Subcutaneous abdominal adipose tissue (tissue), 5 donors: ENCODE measurements at regions not wholly inside any gene's neighbourhood (a gene's known extent, or its start where the extent isn't known, plus 50 kb on each side); places are given as distances from the start of the nearest gene placed in this dataset.

Source experiments
- H3K27ac ChIP-seq: one replicate; pipeline ENCODE4 v1.7.0; 2013; ENCODE audit warnings: low read depth, mild to moderate bottlenecking, inconsistent platforms, low read length, moderate library complexity
- H3K27me3 ChIP-seq, 5 donors: one replicate each; pipeline ENCODE4 v1.7.0; 2013; ENCODE audit warnings: low read length in 5 of 5, inconsistent platforms in 1 of 5; ENCODE audit not compliant: control insufficient read depth in 5 of 5, insufficient read depth in 4 of 5
- H3K36me3 ChIP-seq, 5 donors: one replicate each; pipeline ENCODE4 v1.7.0; 2013; ENCODE audit warnings: low read length in 5 of 5; ENCODE audit not compliant: control insufficient read depth in 5 of 5, insufficient read depth in 5 of 5
- H3K4me1 ChIP-seq, 5 donors: one replicate each; pipeline ENCODE4 v1.7.0; 2013; ENCODE audit warnings: low read length in 5 of 5, mild to moderate bottlenecking in 3 of 5, moderate library complexity in 1 of 5; ENCODE audit not compliant: control insufficient read depth in 5 of 5, insufficient read depth in 5 of 5
- H3K4me3 ChIP-seq, 5 donors: one replicate each; pipeline ENCODE4 v1.7.0; 2013; ENCODE audit warnings: low read length in 5 of 5, low read depth in 1 of 5
- H3K9ac ChIP-seq, 5 donors: one replicate each; pipeline ENCODE4 v1.7.0; 2013; ENCODE audit warnings: low read length in 5 of 5, mild to moderate bottlenecking in 4 of 5, moderate library complexity in 3 of 5
- H3K9me3 ChIP-seq, 5 donors: one replicate each; pipeline ENCODE4 v1.7.0; 2013; ENCODE audit warnings: low read length in 5 of 5; ENCODE audit not compliant: control insufficient read depth in 5 of 5
- donor health status: healthy.
- donor health status: healthy.
- donor health status: healthy.
- donor health status: healthy.
- donor health status: healthy.

DNA sequence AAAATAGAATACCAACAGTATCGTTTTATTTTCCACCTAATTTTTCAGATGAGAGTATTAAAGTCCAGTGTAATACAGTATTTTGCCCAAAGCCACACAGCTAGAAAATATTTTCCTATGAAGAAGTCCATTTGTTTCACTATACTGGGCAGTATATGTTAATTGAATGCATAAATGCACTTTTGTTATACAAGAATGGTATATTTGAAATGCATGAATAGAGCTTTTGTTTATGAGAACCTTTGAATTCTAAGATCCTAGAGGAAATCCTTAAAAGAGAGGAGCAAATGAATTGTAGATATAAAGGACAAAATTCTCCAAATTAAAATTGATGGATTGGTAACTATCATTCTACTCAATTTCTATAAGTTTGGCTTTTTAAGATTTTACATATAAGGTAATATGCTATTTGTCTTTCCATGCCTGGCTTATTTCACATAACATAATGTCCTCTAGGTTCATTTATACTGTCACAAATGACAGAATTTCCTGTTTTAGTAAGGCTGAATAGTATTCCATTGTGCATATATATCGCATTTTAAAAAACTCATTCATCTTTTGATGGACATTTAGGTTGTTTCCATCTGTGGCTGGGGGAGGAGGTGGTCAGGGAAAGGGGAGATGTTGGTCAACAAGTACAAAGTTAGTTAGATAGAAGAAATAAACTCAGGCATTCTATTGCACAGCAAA is 136.6 kb upstream of the DCN start:
- peaks cover 0 to 3% (median 0%) of the 10 kb centered on the region in 5 donors for H3K4me1 ChIP-seq
- no peak overlapping the region for H3K9ac ChIP-seq
- no peak overlapping the region for H3K4me3 ChIP-seq
- peaks cover 0 to 3% (median 0%) of the 10 kb centered on the region in 5 donors for H3K9me3 ChIP-seq
- H3K27ac ChIP-seq: no peak overlapping the region
- no peaks in the 10 kb centered on the region for H3K27me3 ChIP-seq
- no peaks in the 10 kb centered on the region for H3K36me3 ChIP-seq

- H3K4me1 ChIP-seq: peaks cover 0 to 3% (median 0%) of the 10 kb centered on the region in 5 donors
Measured at GRCh38 chr12:91317306-91317705, 134.7 kb upstream of the DCN start.

DNA sequence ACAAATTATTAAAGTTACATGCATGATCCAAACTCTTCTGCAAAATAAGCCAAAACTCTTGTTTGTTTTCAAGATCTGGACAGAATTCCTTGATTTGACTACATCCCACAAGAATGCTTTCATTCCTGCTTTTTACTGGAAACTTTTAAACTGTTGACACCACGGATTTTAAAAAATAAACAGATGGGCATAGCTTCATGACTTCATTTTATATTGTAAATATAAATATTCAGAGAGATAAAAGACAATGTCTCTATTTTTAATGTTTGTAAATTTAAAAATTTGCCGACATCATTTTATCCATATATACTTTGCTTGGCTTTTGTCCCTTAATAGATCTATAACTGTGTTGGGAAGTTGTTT is 134.3 kb upstream of the DCN start:
- Histone ChIP-seq H3K9me3 (peaks cover 0 to 3% (median 0%) of the 10 kb centered on the region in 5 donors), H3K36me3 (no peaks in the 10 kb centered on the region), H3K4me1 (peaks cover 0 to 3% (median 0%) of the 10 kb centered on the region in 5 donors), H3K4me3 (no peak overlapping the region), H3K27me3 (no peaks in the 10 kb centered on the region), H3K27ac (no peak overlapping the region), H3K9ac (no peak overlapping the region)

More at GRCh38 chr12:91317306-91317705, 134.7 kb upstream of the DCN start:
- Histone ChIP-seq H3K27me3 (no peaks in the 10 kb centered on the region), H3K9ac (no peak overlapping the region), H3K36me3 (no peaks in the 10 kb centered on the region), H3K9me3 (peaks cover 0 to 3% (median 0%) of the 10 kb centered on the region in 5 donors), H3K27ac (no peak overlapping the region), H3K4me3 (no peak overlapping the region)

DNA sequence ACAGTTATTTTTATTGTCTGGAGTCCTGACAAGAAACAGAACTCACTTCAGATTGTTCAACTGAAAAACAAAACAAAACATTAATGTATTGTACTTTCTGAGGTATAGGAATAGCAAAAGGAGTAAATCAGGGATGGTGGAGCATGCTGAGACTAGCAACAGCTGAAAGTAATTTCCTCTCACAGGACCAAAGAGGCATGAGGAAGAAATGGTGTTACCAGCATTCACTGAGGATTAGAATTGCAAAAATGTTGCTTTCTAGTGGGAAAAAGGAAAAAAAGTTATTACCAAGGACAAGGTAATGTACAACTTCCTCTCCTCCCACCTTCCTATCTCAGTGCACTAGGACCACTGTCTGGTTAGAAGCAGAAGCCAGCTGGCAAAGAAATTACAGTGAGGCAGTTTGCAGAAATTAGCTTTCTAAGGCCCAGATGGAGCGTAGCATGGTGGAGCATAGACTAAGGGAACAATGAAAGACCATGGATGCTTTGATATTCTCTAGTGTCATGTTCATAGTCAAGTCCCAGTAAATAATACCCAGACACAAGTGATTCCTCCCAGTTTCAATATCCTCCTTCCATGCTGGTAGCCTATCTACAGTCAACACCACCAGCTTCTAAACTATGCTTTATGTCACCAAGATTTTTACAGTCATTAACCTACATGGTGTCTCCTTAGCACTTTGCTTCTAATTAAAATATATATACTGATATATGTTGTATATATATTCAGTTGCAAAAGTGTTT is 133.7 kb upstream of the DCN start:
- Histone ChIP-seq H3K36me3 (no peaks in the 10 kb centered on the region), H3K9me3 (peaks cover 0 to 3% (median 0%) of the 10 kb centered on the region in 5 donors), H3K9ac (no peak overlapping the region), H3K27ac (no peak overlapping the region), H3K4me3 (no peak overlapping the region), H3K4me1 (peaks cover 0 to 3% (median 0%) of the 10 kb centered on the region in 5 donors), H3K27me3 (no peaks in the 10 kb centered on the region)

DNA sequence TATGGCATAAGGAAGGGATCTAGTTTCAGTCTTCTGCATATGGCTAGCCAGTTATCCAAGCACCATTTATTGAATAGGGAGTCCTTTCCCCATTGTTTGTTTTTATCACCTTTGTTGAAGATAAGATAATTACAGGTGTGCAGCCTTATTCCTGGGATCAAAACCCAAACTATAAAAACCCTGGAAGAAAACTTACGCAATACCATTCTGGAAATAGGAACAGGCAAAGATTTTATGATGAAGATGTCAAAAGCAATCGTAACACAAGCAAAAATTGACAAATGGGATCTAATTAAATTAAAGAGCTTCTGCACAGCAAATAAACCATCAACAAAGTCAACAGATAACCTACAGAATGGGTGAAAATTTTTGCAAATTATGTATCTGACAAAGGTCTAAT is 128.5 kb upstream of the DCN start:
- Histone ChIP-seq H3K27me3 (no peaks in the 10 kb centered on the region), H3K9ac (no peak overlapping the region), H3K36me3 (no peaks in the 10 kb centered on the region), H3K4me1 (no peaks in the 10 kb centered on the region), H3K4me3 (no peak overlapping the region), H3K27ac (no peak overlapping the region), H3K9me3 (peaks cover 0 to 3% (median 0%) of the 10 kb centered on the region in 5 donors)

GRCh38 chr12:91309450-91309849 is 126.8 kb upstream of the DCN start:
- H3K27me3 ChIP-seq: no peaks in the 10 kb centered on the region
- no peaks in the 10 kb centered on the region for H3K36me3 ChIP-seq
- no peak overlapping the region for H3K27ac ChIP-seq
- H3K4me1 ChIP-seq: no peaks in the 10 kb centered on the region
- H3K4me3 ChIP-seq: no peak overlapping the region
- no peak overlapping the region for H3K9ac ChIP-seq
- H3K9me3 ChIP-seq: no peaks in the 10 kb centered on the region

DNA sequence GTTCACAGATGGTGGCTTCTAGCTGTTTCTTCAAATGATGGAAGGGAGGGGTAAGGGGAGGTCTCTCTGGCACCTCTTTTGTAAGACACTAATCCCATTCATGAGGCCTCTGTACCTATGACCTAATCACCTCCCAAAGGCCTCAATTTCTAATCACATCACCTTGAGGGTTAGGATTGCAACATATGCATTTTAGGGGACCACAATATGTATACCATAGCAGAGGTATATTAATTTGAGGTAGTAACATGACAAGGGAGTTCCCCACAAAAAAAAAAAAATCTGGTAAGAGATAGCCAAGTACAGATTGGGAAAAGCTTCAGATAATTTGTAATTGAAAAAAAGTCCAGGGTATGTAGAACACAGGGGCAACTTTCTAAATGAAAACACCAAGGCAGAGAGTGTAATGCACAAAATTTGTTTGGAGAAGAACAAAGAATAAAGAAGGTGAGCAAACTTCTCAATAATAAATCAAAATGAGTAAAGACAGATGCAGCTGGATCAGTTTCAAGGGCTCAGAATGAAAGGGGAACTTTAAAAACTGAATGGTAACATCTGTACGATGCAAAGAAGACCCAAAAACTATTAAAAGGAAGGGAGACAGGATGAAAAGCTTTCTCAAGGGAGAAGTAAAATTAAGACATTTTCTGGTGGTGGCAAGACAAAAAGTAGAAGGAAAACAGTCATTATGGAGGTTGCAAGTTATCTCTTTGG is 125.5 kb upstream of the DCN start:
- no peaks in the 10 kb centered on the region for H3K36me3 ChIP-seq
- H3K27ac ChIP-seq: no peak overlapping the region
- no peaks in the 10 kb centered on the region for H3K9me3 ChIP-seq
- H3K4me3 ChIP-seq: no peak overlapping the region
- H3K9ac ChIP-seq: no peak overlapping the region
- no peaks in the 10 kb centered on the region for H3K4me1 ChIP-seq
- no peaks in the 10 kb centered on the region for H3K27me3 ChIP-seq

DNA sequence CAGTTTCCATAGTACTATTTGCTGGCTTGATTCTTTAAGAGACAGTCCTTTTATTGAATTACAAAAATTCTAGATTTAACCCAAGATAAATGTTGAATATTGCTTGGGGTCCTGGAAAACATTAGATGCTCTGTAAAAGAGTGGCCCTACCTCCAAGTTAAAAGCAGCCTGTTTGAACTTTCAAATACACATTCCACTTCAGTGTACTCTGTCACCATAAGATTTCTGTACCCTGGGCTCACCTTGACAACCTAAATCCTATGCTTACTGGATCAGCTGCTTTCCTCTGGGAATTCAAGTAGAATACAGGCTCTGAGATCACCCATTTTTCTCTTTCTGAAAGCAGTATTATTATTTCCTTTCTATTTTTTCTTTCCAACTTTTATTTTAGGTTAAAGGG is 107.7 kb upstream of the DCN start:
- Histone ChIP-seq H3K4me3 (no peak overlapping the region), H3K9me3 (no peaks in the 10 kb centered on the region), H3K27ac (no peak overlapping the region)

DNA sequence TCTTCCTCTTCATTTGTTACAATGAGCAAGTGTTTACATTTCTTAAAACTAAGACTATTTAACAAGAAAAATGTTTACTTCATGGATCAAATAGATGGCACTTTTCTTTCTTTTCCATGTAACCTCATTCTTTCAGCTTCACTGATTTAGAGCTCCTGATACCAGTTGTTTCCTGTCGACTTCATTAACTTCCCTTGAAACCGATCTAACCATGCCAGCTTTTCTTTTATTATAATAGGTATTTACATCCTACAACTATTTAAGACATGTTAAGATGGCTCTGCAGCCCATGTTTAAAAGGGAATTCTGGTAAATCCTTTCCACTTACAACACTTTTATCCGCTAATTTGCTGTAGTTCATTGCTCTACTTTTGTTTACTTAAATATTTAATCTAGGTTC is 107.3 kb upstream of the DCN start:
- Histone ChIP-seq H3K36me3 (no peaks in the 10 kb centered on the region), H3K4me3 (no peak overlapping the region), H3K9ac (no peak overlapping the region), H3K4me1 (no peaks in the 10 kb centered on the region), H3K9me3 (no peaks in the 10 kb centered on the region), H3K27me3 (no peaks in the 10 kb centered on the region), H3K27ac (no peak overlapping the region)

More for the DNA sequence above, 107.7 kb upstream of the DCN start:
- H3K36me3 ChIP-seq: no peaks in the 10 kb centered on the region
- H3K9ac ChIP-seq: no peak overlapping the region
- H3K27me3 ChIP-seq: no peaks in the 10 kb centered on the region
- H3K4me1 ChIP-seq: no peaks in the 10 kb centered on the region

GRCh38 chr12:91289072-91289471 is 106.5 kb upstream of the DCN start:
- Histone ChIP-seq H3K36me3 (no peaks in the 10 kb centered on the region), H3K27ac (no peak overlapping the region), H3K4me1 (no peaks in the 10 kb centered on the region), H3K27me3 (no peaks in the 10 kb centered on the region), H3K9me3 (no peaks in the 10 kb centered on the region), H3K9ac (no peak overlapping the region), H3K4me3 (no peak overlapping the region)
